Panc1 (cell line): ENCODE measurements at regions not wholly inside any gene's neighbourhood (a gene's known extent, or its start where the extent isn't known, plus 50 kb on each side); places are given as distances from the start of the nearest gene placed in this dataset.

Experiments
- POLR2AphosphoS5 ChIP-seq: IDR thresholded peaks from 2 replicates; pipeline ENCODE4 v1.6.1; 2012; ENCODE audit warnings: mild to moderate bottlenecking, low read depth, low read length, moderate library complexity
- TF ChIP-seq, protein P1 (sequence below): fragments of 450-650 bp; IDR thresholded peaks from 2 replicates; pipeline ENCODE4 v1.5.1; 2017; ENCODE audit warnings: mild to moderate bottlenecking

DNA sequence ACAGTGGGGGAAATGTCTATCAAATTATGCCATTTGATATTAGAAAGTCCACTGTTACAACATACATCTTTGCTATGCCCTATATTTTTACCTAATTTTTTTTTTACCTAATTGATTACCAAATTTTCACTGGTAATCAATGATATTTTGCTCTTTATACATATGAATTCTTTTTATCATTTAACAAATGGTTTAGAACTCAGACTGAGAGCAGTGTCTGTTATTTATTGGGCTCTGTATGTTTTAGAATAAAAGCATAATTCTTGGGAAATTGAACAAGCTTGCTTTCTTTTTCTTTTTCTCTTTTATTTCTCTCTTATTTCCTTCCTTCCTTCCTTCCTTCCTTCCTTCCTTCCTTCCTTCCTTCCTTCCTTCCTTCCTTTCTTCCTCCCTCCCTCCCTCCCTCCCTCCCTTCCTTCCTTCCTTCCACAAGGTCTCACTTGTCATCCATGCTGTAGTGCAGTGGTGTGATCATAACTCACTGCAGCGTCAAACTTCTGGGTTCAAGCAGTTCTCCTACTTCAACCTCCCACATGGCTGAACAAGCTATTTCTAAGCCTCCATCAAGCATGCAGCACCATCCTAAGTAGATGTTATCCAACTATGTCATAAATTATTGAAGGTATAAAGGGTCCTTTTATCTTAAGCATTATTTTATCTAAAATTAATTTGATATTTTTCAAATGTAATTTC is 911.7 kb upstream of the CITED2 start:
- TF ChIP-seq, protein P1, sequence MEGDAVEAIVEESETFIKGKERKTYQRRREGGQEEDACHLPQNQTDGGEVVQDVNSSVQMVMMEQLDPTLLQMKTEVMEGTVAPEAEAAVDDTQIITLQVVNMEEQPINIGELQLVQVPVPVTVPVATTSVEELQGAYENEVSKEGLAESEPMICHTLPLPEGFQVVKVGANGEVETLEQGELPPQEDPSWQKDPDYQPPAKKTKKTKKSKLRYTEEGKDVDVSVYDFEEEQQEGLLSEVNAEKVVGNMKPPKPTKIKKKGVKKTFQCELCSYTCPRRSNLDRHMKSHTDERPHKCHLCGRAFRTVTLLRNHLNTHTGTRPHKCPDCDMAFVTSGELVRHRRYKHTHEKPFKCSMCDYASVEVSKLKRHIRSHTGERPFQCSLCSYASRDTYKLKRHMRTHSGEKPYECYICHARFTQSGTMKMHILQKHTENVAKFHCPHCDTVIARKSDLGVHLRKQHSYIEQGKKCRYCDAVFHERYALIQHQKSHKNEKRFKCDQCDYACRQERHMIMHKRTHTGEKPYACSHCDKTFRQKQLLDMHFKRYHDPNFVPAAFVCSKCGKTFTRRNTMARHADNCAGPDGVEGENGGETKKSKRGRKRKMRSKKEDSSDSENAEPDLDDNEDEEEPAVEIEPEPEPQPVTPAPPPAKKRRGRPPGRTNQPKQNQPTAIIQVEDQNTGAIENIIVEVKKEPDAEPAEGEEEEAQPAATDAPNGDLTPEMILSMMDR, result no peak
- no peak for TF ChIP-seq POLR2AphosphoS5
